Stimulated activated CD4-positive, alpha-beta T cell treated with anti-CD3 and anti-CD28 coated beads, Interleukin-1b, Interleukin-23, amount 100 ng/mL, for 4 hours (primary cell): ENCODE measurements at regions not wholly inside any gene's neighbourhood (a gene's known extent, or its start where the extent isn't known, plus 50 kb on each side); places are given as distances from the start of the nearest gene placed in this dataset.
"Not testable (repeated sequence)": the region's sequence is repeated elsewhere in the genome, so short reads cannot be mapped to it uniquely, and the experiment has no call there.

Source experiments
- DNase-seq, 2 donors: peaks; one replicate each; pipeline ENCODE4 v3.0.0-alpha.2; 2020; ENCODE audit warnings: low read depth in 2 of 2

GRCh38 chr2:111496176-111496575, 375.5 kb downstream of the BCL2L11 start:
- not testable (repeated sequence) for DNase-seq

GRCh38 chr2:111496860-111497259, 376.1 kb downstream of the BCL2L11 start:
- DNase-seq: not testable (repeated sequence)

- not testable (repeated sequence) for DNase-seq
Measured at GRCh38 chr2:111497270-111497669, 376.6 kb downstream of the BCL2L11 start.

DNA sequence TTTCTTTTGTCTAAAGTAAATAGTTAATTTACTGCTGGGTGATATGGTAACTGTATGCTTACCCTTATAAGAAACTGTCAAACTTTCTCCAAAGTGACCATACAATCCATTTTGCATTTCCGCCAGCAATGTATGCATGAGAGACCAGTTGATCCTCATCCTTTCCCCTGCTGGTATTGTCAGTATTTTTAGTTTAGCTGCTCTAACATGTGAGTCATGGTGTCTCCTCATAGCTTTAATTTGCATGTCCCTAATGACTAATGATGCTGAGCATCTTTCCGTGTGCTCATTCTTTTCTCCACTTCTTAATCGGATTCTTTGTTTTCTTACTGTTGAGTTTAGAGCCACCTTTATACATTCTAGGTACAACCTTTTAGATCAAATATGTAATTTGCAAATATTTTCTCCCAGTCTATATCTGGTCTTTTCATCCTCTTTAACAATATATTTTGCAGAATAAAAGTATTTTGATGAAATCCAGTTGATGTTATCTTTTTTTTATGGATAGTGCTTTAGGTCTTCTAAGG, 379.9 kb downstream of the BCL2L11 start:
- DNase-seq: not testable (repeated sequence)

- DNase-seq: not testable (repeated sequence)
Measured at GRCh38 chr2:111503844-111504570, 380.0 kb downstream of the ANAPC1 start.

DNA sequence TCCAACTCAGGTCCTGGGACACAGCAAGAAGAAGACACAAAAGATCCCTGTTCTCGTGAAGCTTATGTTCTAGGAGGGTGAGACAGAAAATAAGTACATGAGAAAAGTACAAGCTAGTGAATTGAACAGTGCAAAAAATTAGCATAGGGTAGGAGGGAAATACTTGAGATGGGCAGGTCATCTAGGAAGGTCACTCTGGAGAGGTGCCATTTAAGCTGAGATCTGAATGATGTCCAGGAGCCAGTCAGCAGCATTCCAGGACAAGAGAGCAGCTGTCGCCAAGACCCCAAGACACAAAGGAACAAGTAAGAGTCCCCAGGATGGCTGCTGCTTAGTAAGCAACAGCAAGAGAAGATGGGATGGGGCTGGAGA, 379.4 kb downstream of the ANAPC1 start:
- not testable (repeated sequence) for DNase-seq

- DNase-seq: not testable (repeated sequence)
Measured at GRCh38 chr2:111505267-111505666, 378.7 kb downstream of the ANAPC1 start.

DNA sequence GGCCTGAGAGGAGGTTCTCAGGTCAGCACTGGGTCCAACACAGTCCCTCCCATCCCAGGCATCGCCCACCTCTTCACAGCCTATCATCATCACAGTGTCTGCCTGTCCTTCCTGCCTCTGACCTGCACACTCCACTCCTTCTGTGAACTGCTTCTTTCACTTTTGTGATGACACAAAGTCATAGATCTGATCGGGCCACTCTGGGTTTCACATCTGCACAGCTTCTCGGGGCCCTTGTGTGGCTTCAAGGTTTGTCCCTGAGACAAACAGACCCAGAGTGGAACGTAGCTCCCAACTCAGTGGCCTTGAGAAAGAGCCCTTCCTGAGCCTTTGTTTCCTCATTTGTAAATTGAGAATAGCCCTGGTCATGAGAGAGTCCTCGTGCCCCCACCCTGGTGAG, 377.1 kb downstream of the ANAPC1 start:
- not testable (repeated sequence) for DNase-seq

GRCh38 chr2:111509225-111509869, 374.6 kb downstream of the ANAPC1 start:
- not testable (repeated sequence) for DNase-seq

GRCh38 chr2:111510384-111510783, 373.6 kb downstream of the ANAPC1 start:
- not testable (repeated sequence) for DNase-seq

- not testable (repeated sequence) for DNase-seq
Measured at GRCh38 chr2:111511062-111511461, 372.9 kb downstream of the ANAPC1 start.

GRCh38 chr2:111512378-111512777, 371.6 kb downstream of the ANAPC1 start:
- not testable (repeated sequence) for DNase-seq

DNA sequence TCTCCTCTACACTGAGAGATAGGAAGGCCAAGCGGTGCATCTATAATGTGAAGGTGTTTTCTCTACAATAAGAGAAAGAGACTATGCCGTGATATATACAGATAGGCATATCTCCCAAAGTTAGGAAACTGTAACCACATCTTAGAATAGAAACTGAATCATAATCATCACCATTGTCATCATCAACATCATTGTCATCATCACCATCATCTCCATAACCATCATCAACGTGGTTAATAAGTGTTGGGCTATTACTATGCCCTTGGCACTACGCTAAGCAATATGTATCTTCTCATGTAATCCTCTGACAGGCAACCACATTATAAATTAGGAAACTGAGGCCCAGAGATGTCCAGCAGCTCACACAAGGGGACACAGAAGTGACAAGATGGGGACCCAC, 369.9 kb downstream of the ANAPC1 start:
- DNase-seq: not testable (repeated sequence)

DNA sequence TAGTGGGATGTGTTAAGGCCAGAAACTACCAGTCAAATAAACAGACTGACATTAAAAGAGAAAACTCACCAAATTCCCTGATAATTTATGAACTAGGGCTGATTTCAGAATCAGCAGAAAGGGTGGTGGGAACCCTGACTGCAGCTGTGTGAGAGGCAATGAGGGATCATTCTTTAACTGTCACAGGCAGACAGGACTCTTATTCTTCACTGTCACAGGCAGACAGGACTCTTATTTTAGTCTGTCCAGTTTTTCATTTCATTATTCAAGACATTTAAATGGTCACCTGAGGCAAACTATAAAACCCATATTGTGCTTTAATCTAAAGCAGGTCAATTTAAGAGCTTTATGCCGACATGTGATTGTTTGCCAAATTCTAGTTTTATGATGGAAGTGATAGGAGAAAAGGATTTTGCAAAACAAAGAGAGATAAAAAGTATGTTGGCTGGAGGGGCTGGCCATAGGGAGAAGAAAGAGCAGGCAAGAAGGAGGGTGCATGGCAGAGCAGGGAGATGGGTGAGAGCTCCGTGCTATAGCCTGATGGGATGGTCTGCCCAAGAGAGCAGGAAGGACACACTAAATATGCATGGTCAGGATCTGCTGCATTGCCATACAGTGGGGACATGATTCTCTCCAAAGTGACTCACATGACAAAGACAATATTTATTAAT, 366.8 kb downstream of the ANAPC1 start:
- DNase-seq: not testable (repeated sequence)

DNA sequence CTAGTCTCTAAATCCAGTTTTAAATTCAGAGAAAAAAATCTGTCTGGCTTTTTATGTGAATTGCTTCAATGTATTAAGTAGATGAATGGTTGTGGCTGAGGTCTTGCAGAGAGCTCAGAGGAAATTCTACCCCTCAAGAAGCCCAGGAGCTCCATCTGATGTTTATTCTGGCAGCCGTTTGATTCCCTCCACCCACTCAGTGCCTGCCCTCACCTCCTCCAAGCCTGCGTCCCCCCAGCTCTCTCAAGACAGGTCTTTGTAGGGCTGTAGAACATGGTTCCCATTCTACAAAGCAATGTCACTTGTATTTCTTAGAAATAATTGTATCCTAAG, 366.3 kb downstream of the ANAPC1 start:
- not testable (repeated sequence) for DNase-seq

GRCh38 chr2:111519071-111519470, 364.9 kb downstream of the ANAPC1 start:
- DNase-seq: no peak

DNA sequence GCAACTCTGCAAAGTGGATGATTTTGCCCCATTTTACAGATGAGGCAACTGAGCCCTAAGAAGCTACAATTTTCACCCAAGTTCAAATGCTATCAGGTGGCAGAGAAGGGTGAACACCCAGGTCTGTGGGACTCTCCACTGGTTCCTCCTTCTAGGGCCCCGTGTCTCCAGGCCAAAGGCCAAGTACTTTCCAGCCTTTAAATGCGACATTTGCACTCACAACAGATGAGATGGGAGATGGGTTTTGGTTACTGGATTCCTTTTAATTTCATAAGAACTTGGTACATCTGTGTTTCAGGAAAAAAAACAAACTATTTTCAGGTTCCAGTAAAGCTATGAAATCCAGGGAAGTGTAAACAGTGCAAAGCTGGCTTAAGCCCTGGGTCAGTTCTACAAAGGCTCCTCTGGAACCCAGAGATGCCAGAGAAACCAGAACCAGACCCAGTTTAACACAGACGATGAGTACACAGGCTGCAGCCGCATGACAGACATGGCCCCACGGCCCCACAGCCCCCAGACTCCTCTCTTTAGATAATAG, 361.7 kb downstream of the ANAPC1 start:
- DNase-seq: no peak

- DNase-seq: no peak
Measured at GRCh38 chr2:111523009-111523408, 361.0 kb downstream of the ANAPC1 start.

GRCh38 chr2:111525026-111525425, 359.0 kb downstream of the ANAPC1 start:
- not testable (repeated sequence) for DNase-seq

DNA sequence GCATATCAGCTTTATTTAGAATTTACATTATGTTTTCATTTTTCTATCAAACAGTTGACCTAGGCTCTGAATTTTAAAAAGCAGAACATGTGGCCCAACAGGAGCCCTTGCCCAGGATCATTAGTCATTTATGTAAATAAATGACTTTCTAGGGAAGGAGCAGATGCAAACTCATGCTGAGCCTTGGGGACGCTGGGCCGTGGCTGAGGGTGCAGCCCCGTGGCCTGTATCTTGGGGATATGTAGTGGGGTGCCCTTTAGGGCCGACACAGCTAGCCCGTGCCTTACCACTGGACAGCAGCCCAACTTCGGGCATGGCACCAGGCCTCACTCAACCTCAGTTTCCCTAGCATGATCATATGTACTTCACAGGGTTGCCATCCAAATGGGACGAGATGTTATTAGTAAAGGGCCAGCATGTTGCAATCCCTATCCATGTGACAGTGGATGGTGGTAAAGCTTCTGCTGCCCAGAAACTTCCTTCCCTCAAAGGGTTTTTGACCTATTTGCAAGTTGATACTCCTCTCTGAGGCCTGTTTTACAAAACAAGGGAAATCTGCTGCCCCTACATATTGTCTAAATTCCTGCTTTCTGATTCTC, 357.9 kb downstream of the ANAPC1 start:
- DNase-seq: not testable (repeated sequence)

DNA sequence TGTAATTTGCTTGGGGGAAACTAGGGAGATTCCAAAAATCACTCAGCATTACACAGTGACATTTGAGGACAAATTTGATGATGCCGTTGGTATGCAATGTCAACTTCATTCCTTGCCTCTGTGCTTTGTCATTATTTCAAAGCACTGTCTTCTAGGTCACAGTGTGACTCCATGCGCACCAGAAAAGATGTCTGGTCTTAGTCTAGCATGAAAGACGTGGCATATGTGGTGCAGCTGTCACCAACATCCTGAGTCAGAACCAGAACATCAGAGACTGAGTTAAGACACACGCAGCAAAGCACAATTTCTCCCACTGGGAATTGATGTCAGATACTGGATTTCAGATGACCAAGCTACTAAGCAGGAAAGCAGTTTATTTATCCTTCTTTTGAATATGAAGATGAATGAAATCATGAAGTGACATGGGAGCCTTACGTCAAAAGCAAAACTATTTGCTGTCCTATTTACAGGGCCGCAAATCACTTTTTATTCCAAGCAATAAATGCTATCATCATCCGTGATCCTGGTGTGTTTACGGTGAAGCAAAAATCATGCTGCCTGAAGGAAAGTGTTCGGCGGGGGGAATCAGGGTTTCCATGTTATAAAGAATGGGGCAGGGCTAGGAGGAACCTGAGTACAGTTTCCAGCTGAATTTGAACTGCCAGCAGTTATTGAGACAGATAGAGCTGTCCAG, 356.1 kb downstream of the ANAPC1 start:
- DNase-seq: not testable (repeated sequence)
